Epidermal melanocyte (primary cell): ENCODE measurements at regions not wholly inside any gene's neighbourhood (a gene's known extent, or its start where the extent isn't known, plus 50 kb on each side); places are given as distances from the start of the nearest gene placed in this dataset.

ENCODE experiments used
- DNase-seq: peaks from one replicate; pipeline ENCODE4 v3.0.0; 2011; ENCODE audit warnings: low spot score; ENCODE audit not compliant: insufficient read length

GRCh38 chr9:73745598-73745997 lies 593.9 kb downstream of the ANXA1 start:
- DNase-seq, result no peak

GRCh38 chr9:73753171-73753570 lies 601.5 kb downstream of the ANXA1 start:
- no peak for DNase-seq

GRCh38 chr9:73761905-73762304 lies 610.2 kb downstream of the ANXA1 start:
- DNase-seq, result no peak

GRCh38 chr9:73773896-73774295 lies 622.2 kb downstream of the ANXA1 start:
- no peak for DNase-seq

- no peak for DNase-seq
These were observed 624.1 kb downstream of the ANXA1 start for GRCh38 chr9:73775757-73776156.

DNA sequence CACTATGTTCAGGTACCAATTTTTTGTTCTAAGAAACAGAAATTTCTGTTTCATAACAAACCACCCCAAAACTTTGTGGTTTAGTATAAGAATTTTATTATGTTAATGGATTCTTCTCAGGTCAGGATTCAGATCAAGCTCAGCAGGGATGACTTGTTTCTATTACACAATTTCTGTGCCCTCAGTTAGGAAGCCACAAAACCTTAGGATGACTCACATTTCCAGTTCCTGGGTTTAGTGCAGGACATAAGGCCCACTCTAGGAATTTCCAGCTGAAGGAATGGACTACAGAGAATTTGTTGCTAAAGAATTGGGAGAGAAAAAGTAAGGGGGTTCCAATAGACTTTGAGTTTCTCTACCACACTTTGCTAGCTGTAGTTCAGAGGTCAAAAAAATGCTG lies 629.3 kb downstream of the ANXA1 start:
- peak; percentile 21 for DNase-seq

GRCh38 chr9:73782166-73782565 lies 630.5 kb downstream of the ANXA1 start:
- no peak for DNase-seq

DNA sequence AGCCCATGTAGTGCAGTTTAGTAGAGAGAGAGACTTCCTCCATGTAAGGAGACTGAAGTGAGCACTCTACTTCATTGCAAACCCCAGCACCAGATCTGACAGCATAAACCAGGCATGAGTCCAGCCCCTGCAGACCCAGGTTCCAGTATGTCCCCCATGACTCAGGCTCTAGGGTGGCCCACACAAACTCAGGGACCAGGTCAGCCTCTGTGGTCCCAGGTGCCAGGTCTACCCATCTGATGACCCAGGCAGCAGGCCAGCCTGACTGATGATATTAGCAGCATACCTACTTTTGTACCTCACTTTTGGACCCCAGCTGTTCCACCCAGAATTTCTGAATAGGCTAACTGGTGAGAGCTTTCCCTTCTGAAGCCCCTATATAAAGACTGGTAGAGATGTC lies 647.8 kb downstream of the ANXA1 start:
- DNase-seq, result no peak

DNA sequence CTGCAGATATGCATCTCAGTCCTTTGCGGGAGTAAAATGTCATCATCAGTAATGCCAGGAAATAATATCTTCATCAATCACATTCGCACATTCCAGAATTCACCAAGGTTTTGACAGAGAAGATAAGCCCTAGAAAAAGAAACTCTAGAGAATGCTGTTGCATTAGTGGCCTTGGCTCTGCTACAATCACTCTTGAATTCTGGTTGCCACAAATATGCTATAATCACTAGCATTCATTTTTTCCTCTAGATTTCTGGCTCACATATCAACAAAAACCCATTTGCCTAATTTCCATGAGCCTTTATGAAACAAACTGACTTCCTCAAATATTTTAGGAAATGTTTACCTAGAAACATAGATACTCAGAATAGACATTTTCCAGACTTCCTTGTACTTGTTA lies 653.4 kb downstream of the ANXA1 start:
- DNase-seq, result no peak

GRCh38 chr9:73805853-73806458 lies 654.3 kb downstream of the ANXA1 start:
- DNase-seq, result no peak

- no peak for DNase-seq
These were observed 655.2 kb downstream of the ANXA1 start for GRCh38 chr9:73806876-73807275.

- DNase-seq, result no peak
These were observed 656.3 kb downstream of the ANXA1 start for GRCh38 chr9:73807952-73808351.

DNA sequence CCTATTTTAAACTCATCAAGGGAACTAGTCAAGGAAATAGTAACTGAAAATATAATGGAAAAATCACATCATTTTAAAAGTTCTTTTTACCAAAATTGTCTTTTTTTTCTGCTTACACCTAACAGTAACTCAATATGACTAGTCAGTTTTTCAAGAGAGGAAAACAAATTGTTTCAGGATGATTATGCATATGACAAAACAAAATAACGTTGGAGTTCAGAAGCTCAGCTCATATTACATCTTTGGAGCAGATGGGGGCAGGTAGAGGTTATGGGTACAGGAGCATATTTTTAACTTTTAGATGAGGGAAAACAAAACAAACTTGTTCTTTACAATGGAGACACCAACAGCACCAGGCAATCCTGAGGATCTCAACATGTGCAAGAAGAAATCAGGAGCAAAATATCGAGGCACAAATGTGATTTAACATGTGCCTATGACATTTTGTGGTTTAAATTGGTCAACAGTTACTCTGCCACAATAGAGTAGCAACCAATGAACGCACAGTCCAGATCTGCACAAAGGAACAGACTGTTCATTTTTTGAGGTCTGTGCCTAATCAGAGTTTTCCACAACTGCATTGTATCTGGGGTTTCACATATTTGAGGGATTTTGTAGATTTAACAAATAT lies 659.0 kb downstream of the ANXA1 start:
- DNase-seq, result no peak

DNA sequence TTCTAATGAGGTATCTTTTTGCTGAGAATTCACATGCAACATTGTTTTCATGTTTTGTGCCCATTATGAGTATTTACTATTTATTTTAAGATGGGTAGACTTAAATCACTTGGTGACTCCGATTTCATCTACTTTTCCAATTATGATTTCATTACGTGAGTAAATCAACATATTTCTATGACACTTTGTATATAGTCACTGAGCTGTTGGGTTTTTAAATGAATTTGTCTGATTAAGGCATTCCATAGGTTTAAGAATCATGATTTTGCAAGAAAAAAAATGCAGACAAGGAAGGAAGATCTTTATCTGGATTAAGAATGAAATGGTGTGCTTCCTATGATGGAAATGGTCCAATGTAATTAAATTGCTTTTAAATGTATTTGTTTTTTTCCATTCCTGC lies 661.9 kb downstream of the ANXA1 start:
- no peak for DNase-seq

- no peak for DNase-seq
These were observed 665.2 kb downstream of the ANXA1 start for GRCh38 chr9:73816905-73817304.

DNA sequence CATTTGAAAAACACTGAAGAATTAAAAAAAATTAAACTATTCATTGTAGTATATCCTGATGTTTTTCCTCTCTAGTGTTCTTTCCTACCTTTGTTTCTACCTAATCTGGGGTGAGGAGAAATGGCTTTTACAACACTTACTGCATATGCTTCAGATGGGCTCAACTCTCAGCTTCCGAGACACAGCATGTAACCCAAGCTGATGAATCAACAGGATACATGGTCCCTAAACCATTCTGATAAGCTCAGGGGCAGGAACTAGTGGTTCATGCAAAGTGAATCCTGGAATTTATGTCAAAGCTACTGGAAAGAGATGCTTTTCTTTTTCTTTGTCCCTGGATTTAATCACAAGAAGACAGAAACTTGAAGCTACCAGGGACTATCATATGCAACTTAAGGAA lies 672.5 kb upstream of the RORB start:
- DNase-seq, result no peak

DNA sequence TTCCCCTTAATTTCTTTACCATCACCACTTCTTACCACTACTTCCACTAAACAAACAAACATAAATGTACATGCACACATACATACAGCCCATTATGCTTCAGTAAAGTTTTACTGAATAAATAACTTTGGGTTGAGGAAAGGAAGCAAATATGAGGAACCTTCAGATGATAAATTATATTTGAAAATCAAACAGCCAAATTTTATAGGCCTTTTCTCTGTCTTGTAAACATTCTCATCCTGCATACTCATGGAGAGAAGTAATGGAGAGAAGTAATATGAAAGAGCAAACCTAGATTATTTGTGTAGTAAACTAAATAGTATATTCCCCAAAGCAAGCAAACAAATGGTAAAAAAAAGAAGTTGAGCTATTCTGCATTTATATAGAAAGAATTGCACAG lies 658.3 kb upstream of the RORB start:
- DNase-seq, result no peak

DNA sequence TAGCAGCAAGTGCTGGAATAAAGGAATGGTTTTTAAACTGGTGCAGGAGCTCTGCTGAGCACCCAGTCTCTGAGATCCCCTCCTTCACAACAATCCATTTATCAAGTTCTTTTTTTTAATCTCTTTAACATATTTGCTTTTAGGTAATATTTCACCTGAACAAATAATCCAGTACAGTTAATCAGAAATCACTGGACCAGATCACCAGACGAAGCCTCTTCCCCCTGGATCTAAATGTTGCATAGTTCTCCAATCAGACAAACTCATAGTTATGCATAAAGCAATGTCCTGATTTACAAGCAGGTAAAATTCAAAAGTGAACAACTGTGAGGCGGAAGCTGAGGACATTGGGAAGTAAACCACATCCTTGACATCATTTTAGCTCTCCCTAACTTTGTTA lies 657.7 kb upstream of the RORB start:
- DNase-seq, result no peak

DNA sequence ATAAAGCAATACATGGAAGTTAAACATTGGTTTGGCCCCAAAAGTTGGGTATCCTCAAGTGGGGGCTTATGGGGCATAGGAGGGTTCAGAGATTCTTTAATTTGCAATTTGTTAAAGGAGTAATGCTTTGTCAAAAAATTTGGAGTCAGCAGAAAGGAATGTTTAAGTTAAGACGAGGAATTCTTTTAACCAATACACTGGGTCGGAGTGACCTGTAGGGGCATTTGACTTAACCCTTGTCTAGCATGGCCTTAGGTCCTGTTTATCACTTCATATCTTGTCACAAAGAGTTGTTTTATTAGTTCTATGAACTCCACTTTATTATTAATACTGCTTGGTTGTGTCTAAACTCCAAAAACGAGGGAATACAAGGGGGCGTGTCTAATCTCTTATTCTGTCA lies 656.1 kb upstream of the RORB start:
- DNase-seq, result no peak

DNA sequence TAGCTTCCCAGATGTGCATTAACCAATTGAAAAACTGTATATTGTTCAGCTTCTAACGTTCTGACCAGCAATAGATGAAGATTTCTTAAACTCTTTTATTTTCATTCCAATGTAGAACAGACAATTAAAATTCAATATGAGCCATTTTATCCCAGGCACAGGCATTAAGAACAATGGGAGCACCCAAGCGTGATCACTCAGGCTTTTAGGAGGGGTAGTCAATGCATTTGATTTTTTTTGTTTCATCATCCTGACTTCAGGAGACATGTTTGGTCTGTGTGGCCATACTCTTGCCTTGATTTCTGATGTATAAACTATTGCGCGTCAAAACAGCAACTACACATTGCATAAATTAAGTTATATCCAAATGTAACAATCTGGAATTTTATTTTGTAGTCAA lies 653.0 kb upstream of the RORB start:
- no peak for DNase-seq

GRCh38 chr9:73845539-73845938 lies 651.6 kb upstream of the RORB start:
- DNase-seq, result no peak

DNA sequence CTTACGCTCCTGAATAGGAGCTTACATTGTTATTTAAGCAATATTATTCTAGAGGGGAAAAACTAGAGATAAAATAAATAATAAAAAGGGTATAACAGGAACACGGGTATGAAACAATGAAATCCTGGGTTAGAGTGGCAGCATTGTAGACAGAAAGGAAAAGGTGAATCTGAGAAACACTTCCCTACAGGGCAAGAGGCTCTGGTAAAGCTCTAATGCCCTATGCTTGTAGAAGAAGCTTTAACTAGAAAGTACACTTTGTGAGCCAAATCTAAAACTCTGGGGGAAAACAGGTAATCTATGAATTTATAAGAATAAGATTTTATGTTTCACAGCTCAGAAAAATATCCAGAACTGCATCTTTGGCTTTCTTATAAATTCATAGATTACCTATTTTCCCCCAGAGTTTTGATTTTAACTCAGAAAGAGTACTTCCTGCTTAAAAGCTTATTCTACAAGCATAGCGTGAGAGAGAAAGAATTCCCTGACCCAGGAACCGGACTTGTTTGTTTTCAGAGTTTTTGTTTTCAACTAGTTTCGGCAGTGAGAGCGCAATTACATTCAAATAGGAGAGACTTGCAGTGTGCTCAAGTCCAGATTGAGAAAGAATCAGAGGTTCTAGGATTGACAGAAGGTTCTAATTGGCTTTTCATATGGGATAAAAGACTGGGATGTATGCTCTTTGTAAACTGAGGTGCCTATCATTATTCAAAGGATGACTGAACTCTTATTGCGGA lies 651.0 kb upstream of the RORB start:
- DNase-seq, result no peak

- no peak for DNase-seq
These were observed 649.6 kb upstream of the RORB start for GRCh38 chr9:73847536-73847935.
